CD4-positive, alpha-beta T cell treated with Interleukin-21 for 1 hour (primary cell): ENCODE measurements at regions not wholly inside any gene's neighbourhood (a gene's known extent, or its start where the extent isn't known, plus 50 kb on each side); places are given as distances from the start of the nearest gene placed in this dataset.
"Not testable (repeated sequence)": the region's sequence is repeated elsewhere in the genome, so short reads cannot be mapped to it uniquely, and the experiment has no call there.

Source experiments
- DNase-seq: peaks from one replicate; pipeline ENCODE4 v3.0.0-alpha.2; 2020

GRCh38 chr15:95097361-95097760, 866.0 kb downstream of the MCTP2 start:
- no peak for DNase-seq

- no peak for DNase-seq
Measured at GRCh38 chr15:95105229-95105628, 873.9 kb downstream of the MCTP2 start.

DNA sequence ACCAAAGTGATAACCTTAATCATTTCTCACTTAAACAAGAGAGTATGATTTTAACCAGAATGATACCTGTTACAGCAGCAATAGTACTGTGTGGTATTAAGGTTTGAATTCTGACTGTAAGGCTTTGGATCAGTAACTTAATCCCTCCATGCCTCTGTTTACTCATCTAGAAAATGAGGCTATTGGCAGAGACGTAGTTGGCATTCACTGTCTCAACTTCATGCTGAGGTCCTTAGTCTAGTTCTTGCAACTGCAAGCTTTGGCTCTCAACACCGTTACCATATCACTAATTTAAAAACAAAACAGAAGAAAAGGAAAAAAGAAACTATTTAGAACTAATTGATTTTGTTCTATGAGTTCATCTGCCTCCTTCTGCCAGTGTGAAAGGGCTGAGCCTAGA, 875.4 kb downstream of the MCTP2 start:
- DNase-seq, result no peak

DNA sequence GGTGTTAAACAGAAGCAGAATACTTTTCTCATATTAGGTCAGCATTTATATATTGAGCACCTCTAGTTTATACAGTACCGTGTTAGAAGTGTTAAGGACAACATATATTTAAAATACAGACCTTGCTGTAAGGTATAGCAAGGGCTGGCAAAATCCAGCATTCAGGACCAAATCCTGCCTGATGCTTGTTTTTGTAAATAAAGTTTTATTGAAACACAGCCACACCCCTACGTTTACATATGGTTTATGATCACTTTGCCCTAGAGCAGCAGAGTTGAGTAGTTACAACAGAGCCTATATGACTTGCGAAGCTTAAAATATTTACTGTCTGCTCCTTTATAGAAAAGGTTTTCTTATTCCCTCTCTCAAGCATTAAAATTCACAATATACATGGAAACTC, 877.3 kb downstream of the MCTP2 start:
- no peak for DNase-seq

DNA sequence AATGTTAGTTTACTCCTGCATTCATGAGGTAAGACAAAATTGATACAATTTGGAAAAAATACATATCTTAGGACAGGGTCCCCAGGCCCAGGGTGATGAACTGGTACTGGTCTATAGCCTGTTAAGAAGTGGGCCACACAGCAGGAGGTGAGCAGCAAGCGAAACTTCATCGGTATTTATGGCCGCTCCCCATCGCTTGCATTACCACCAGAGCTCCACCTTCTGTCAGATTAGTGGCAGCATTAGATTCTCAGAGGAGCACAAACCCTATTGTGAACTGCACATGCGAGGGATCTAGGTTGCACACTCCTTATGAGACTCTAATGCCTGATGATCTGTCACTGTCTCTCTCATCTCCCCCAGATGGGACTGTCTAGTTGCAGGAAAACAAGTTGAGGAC, 880.6 kb downstream of the MCTP2 start:
- no peak for DNase-seq

- DNase-seq, result no peak
Measured at GRCh38 chr15:95113041-95113440, 881.7 kb downstream of the MCTP2 start.

DNA sequence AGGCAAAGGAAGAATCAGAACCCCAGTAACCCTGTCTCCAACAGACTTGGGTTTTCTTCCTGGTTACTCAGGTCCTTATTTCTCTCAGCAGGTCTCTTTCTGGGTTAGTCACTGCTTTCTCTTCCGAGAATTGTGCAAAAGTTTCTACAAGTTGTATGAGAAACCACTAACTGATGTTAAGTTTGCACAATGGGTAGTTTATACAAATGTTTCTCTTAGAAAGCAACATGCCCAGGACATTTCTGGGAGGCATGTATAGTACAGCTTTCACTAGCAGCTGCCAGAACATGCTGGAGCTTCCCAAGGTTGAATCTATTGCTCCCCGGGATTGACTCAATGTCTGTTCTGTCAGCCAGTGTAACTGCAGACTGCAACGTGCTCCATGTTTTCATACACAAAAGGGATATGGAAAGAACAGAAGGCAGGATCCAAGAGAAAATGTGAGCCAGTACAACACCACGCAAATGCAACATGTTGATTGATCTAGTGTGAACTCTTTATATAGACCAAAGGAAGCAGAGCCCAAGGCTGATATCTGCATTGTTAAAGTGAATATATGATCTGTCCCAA, 887.8 kb downstream of the MCTP2 start:
- no peak for DNase-seq

- no peak for DNase-seq
Measured at GRCh38 chr15:95120595-95120994, 889.2 kb downstream of the MCTP2 start.

DNA sequence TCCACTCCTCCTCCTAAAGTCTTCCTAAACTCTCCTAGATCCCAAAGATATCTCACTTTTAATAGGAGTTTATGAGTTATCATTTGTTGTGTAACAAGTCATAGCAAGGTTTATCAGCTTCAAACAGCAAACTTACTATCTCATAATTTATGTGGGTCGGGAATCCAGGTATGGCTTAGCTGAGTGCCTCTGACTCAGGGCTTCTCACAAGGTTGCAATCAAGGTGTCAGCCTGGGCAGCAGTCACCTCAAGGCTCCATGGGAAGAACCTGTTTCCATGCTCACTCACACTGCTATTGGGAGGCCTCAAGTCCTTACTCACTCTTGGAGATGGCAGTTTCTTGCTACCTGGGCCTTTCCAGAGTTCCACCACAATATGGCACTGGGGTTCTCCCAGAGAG, 889.8 kb downstream of the MCTP2 start:
- DNase-seq, result no peak

- no peak for DNase-seq
Measured at GRCh38 chr15:95125803-95126202, 894.4 kb downstream of the MCTP2 start.

DNA sequence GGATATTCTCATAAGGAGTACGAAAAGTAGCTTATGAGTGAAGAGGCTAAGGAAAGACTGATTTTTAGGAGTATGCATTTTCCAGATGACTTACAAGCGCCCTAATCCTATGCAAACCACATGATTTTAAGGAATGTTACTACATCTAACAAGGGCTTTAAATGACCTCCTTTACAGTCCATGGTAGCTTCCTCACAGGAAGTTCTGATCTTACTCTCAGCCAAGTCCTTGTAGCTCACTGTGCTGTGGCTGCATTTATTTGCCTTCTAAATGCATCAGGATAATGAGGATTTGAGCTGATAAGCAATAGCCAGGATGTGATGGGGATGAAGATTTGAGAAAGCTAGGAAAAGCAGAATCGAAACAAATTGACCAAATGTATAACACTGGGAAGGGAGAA, 896.0 kb downstream of the MCTP2 start:
- no peak for DNase-seq

- no peak for DNase-seq
Measured at GRCh38 chr15:95129574-95129973, 898.2 kb downstream of the MCTP2 start.

DNA sequence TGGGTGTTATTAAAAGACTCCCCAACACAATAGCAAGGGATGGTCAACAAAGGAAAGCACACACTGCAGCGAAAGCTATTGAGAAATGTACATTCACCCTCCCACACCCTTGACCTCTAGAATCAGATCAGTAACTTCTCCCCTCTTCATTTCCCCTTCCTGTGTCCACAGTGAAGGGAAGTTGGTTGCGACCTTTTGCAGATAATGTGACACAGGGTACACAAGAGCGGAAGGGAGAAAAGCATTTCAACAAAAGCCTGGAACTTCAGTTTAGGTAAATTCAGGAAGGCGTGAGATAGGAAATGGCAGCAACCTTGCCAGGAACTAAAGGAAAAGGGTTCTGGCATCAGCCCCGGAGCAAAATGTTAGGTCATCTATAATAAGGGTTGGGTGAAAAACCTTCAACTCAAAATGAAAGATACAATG, 899.8 kb downstream of the MCTP2 start:
- no peak for DNase-seq

DNA sequence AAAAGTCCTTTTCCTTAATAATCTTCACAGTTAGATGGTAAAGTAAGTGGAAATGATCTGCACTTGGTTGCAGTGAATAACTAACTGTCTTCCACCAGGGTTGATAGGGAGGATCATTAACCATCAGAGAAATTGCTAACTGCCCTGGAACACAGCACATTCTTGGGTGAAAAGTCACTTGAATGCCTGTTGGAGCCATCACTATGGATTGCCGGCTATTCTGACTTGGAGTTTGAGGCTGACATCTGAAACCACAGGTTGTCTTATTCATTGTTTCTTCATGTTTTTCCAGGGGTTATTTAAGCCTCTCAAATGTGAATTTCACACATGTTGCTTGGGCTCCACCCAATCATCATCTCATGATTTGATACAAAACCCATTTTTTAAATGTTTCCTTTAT, 901.4 kb downstream of the MCTP2 start:
- DNase-seq, result no peak

DNA sequence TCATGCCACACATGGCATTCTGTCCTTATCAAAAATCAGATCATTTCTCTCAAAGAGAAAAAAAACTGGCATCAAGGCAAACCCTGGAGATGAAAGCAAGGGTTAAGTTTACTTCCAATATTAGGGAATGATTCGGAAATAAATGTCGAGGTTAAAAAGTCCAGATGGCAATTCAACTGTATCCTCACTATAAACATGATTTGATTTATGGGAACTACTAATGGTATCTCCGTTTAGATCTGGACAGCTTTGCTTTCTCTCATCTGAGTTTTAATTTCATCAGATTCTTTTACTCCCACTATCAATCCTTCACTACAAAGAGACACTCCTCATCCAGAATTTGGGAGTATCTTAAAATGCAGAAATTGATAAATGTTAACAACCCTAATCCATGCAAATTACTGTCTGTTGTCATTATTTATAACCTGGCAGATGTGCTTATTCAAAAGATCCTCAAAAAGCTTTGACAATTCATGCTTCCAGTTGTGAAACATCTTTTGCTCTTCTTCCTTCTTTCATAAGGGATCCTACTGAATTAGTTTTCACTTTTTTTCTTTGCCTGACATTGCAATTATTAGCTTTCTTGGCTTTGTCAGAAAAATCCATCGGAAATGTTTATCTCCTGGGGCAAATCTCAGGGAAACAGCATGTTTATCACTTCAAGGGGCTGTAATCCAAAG, 903.2 kb downstream of the MCTP2 start:
- no peak for DNase-seq

DNA sequence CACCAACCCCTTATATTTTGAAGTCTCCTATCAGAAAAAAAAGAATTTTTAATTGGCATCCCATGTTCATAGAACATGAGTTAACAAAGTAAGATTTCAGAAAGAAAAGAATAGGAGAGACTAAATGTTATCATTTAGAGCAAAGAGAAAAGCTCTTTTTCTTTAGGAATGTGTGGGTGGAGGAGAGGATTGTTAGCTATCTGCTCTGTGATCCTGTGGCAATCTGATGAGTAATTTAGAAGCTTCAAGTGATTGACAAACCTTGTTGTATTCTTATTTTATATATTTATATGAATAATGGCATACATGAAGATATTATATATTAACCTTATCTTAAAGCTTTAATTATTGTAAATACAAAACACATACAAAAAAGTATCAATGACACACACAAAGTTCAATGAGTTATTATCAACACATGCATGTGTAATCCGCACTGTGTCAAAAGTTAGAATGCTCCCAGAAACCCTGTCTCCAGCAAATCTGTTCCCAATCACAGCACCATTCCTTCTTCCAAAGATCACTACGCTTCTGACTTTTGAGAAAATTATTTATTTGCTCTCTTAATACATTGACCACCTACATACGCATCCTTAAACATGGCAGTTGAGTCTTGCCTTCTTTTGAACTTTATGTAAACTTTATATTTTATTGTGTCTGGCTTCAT, 907.4 kb downstream of the MCTP2 start:
- DNase-seq, result no peak

- no peak for DNase-seq
Measured at GRCh38 chr15:95141486-95141885, 910.1 kb downstream of the MCTP2 start.

DNA sequence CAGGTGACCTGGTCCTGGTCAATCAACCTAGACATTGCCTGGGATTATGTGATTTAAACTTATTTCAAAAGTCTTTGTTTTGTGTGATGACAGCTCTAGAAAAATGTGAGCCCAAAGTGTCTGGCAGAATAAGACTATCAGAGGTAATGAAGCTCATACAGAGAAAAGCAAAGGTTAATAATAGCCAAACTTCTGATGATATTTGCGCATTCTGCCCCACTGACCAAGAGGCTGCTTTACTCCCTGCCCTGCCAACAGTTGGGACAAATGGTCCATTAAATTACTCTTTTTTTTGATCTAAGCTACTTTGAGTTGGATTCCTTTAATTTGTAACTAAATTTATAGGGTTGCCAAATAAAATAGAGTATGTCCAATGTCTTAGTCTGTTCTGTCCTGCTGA, 911.2 kb downstream of the MCTP2 start:
- DNase-seq, result no peak

DNA sequence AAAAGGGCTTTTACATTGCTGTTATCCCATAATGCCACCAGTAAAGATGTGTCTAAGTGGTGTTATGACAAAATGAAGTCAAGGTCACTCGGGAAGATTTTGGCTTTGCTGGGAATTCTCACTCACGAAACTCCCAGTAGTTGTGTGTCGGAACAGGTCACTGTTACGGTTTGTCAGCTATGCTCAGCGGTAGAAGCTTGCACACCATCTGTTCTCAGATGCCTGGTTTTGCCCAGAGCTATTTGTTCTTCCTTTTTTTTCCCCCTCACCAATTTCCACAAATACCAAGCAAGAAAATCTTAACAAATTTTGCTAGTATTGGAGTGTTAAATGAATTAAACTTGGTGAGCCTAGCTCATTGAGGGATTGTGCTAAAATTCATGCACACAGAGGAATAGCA, 915.1 kb downstream of the MCTP2 start:
- DNase-seq, result no peak

DNA sequence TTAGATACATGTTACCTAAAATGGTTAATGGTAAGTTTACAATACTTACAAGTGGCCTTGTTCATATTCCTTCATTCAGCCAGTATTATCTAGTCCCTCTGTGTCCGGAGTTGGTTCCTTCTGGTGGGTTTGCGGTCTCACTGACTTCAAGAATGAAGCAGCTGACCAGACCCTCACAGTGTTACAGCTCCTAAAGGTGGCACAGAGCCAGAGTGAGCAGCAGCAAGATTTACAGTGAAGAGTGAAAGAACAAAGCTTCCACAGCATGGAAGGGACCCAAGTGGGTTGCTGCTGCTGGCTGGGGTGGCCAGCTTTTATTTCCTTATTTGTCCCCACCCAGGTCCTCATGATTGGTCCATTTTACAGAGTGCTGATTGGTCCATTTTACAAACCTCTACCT, 916.8 kb downstream of the MCTP2 start:
- no peak for DNase-seq

- no peak for DNase-seq
Measured at GRCh38 chr15:95149036-95149435, 917.7 kb downstream of the MCTP2 start.

DNA sequence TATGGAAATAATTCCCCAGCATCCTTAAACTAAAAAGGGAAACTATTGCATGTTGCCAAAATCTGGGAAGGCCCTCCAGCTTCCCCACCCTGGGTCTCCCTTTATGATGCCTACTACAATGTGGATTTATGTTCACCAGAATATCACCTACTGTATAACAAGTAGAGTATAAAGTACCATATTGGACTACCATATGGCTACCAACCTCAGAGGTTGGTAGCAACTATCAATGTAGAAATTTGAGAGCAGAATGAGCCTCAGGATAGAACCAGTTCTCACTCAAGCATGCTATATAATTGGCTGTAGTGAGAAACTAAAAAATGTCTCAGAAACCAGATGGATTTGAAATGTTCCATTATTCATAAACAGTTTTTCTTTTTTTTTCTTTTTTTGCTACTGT, 918.4 kb downstream of the MCTP2 start:
- DNase-seq, result no peak

DNA sequence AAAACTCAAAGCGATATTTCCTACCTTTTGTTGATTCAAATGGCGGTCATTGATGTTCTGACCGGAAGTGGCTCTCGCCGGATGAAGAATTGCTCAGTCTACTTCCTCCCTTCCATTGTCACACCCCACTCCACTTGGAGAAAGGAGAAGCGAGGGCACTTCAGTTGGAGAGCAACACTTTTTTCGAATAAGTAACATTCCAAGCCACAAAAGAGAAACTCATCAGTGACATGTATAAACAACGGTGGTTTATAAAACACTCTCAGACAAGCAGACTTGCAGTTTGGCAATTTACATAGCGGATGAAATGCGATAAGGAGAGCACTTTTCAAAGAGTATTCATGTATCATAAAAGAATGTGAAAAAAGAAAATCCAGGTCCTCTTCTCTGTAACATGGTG, 919.1 kb downstream of the MCTP2 start:
- no peak for DNase-seq

- DNase-seq, result no peak
Measured at GRCh38 chr15:95152741-95153140, 921.4 kb downstream of the MCTP2 start.

- not testable (repeated sequence) for DNase-seq
Measured at GRCh38 chr15:95153201-95153600, 921.8 kb downstream of the MCTP2 start.
